GM18498 (cell line): ENCODE measurements at regions not wholly inside any gene's neighbourhood (a gene's known extent, or its start where the extent isn't known, plus 50 kb on each side); places are given as distances from the start of the nearest gene placed in this dataset.
"Not testable (repeated sequence)": the region's sequence is repeated elsewhere in the genome, so short reads cannot be mapped to it uniquely, and the experiment has no call there.

Experiments used
- ATAC-seq: cut with Tn5 transposase; IDR thresholded peaks from one replicate; pipeline ENCODE4 v1.9.1; 2021; ENCODE audit warnings: mild to moderate bottlenecking, moderate library complexity; ENCODE audit not compliant: unreplicated experiment

DNA sequence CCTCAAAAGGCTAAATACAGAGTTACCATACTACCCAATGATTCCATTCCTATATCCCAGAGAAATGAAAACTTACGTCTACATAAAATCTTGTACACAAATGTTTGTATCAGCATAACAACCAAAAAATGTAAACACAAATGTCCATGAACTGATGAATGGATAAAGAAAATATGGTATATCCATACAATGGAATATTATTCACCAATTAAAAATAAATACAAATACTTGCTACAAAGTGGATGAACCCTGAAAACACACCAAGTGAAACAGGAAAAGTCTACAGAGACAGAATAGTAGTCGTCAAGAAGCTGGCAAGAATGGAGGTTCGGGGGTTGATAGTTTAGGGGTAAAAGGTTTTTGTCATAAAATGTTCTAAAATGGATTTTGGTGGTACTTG, 54.0 kb upstream of the ANKRD28 start:
- no peak for ATAC-seq

- peak; percentile 65 for ATAC-seq
Observed at GRCh38 chr3:15858547-15859506, 61.0 kb upstream of the ANKRD28 start.

DNA sequence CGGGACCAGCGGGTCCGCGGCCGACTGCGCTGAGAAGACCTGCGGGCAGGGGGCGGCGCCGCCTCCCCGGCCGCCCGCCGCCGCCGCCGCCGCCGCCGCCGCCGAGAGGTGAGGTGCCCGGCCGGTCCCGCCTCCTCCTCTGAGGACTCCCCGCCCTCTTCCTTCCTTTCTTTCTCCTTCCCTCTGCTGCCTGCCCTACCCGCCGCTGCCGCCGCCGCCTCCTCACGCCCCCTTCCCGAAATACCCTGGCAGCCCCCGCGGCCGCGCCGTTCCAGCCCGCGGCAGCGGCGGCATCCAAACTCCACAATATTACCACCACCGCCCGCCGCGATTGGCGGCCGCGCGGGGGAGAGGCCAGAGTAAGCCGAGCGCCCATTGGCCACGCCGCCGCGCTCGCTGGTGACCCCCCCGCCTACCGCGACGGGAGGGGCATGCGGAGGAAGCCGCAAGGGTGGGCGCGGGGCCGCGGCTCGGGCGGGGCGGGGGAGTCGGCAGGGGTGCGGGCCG, 61.8 kb upstream of the ANKRD28 start:
- ATAC-seq = peak; percentile 84

- peak; percentile 68 for ATAC-seq
Observed at GRCh38 chr3:15860014-15860934, 62.5 kb upstream of the ANKRD28 start.

GRCh38 chr3:15861163-15861562, 63.4 kb upstream of the ANKRD28 start:
- ATAC-seq = no peak

DNA sequence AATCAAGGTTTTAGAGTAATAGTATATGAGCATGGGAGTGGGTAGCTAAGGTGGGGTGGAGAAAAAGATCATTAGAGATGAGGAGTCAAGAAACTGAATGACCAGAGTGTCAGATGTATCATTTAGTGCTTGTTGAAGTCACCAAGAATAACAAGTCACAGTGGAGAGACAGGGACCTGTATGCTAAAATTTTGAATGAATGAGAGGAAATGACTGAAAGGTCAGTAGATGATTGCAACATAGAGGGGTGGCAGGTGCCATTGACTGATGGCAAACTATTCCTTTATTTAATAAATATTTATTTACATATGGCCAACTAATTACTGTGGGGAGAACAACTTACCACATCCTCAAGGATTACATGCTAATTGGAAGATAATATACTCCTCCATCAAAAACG, 75.0 kb upstream of the ANKRD28 start:
- no peak for ATAC-seq

GRCh38 chr3:15873415-15873814, 75.6 kb upstream of the ANKRD28 start:
- ATAC-seq = no peak

GRCh38 chr3:15875016-15875689, 77.4 kb upstream of the ANKRD28 start:
- ATAC-seq = no peak

- ATAC-seq = no peak
Observed at GRCh38 chr3:15876669-15877068, 78.9 kb upstream of the ANKRD28 start.

- ATAC-seq = no peak
Observed at GRCh38 chr3:15877813-15878212, 80.0 kb upstream of the ANKRD28 start.

DNA sequence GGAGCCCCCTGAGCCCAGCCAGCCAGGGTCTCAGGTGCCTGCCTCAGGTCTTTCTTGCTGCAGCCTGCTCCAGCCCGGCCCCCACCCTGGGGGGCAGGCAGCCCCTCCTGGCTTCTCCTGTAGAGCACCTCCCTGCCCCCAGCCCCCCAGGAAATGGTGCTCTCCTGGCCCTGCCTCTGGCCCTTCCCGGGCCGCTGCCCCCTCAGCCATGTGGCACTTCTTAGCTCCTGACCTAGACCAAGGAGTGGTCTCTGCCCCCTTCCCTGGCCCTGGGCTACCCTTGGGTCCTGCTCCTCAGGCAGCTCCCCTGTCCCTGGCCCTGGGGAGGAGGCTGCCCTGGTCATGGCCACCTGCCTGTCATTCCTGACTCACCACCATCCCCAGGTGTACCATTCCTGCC, 82.0 kb upstream of the ANKRD28 start:
- ATAC-seq = not testable (repeated sequence)

DNA sequence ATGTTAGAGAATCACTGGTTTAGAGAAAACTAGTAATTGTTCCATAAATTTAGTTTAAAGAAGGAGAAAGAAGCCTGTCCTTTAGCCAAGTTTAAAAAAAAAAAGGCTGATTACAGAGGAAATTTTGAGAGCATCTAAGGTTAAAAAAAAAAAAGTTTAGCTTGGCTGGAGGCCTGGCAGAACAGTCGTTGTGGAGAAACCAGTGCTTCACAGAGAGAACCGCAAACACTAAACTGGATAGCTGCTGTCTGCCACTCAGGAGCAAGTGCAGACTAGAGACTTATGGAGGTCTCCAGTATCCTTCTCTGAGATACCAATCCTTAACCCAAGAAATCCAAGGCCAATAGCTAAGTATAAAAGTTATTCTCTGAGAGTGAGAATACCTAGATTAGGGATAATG, 84.8 kb upstream of the ANKRD28 start:
- no peak for ATAC-seq

- ATAC-seq = no peak
Observed at GRCh38 chr3:15884132-15884531, 86.4 kb upstream of the ANKRD28 start.

DNA sequence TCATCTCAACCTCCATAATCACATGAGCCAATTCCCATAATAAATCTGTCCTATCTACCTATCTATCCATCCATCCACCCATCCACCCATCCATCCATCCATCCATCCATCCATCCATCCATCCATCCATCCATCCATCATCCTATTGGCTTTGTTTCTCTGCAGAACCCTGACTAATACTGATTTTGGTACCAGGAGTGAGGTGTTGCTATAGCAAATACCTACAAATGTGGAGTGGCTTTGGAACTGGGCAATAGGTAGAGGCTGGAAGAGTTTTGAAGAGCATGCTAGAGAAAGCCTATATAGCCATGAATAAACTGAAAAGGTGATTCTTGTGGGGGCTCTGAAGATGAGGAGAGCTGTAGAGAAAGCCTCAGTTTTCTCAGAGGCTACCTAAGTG, 88.7 kb upstream of the ANKRD28 start:
- ATAC-seq = no peak

DNA sequence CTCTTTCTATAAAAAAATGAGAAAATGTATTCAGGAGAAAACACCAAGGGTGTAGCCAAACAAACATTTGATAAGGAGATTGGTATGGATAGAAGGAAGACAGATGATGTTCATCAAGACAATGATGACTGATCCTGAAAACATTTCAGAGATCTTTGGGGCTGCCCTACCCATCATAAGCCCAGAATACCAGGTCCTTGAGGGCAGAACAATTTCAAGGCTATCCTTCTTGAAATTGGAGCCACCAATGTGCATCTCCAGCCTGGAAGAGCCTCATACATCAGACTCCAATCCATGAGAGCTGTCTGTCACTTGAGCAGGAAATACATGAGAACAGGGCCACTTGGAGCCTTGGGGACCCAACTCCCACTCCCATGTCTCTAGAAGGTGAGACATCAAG, 89.5 kb upstream of the ANKRD28 start:
- ATAC-seq = no peak

DNA sequence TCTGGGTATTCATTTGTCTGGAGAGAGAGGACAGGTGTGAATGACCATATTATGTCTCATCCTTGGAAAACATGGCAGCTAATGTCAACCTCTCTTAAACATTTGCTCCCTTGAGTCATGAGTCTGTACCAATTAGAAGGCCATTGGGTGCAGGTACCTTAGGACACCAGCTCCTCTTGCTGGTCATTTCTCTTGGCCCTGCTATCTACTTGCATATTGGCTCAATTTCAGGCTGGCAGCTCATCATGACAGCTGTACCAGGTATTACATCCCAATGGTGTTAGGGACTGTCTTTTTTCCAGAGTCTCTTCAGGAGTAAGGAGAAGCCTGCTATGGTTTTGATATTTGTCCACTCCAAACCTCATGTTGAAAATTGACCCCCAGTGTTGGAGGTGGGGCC, 92.2 kb upstream of the ANKRD28 start:
- ATAC-seq = no peak

GRCh38 chr3:15892311-15893227, 94.8 kb upstream of the ANKRD28 start:
- no peak for ATAC-seq

GRCh38 chr3:15894382-15894781, 96.6 kb upstream of the ANKRD28 start:
- ATAC-seq = no peak

- no peak for ATAC-seq
Observed at GRCh38 chr3:15896500-15896899, 98.7 kb upstream of the ANKRD28 start.

DNA sequence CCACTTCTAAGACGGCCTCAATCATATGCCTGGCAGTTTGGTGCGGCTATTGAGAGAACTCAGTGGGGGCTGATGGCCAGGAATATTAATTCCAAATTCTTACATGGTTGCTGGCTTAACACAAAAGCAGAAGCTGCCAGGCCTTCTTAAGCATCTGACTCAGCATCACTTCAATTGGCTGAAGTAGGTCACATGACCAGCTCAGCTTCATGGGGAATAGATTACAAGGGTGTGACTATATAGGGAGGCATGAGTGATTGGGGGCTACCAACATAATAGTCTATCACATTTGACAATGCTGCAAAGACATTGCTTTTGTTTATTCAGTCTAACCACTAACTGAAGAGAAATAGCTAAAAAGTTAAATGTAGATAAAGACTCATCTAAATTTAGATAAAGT, 101.6 kb upstream of the ANKRD28 start:
- ATAC-seq = no peak
